Colonic mucosa (tissue), 4 donors: ENCODE measurements at regions not wholly inside any gene's neighbourhood (a gene's known extent, or its start where the extent isn't known, plus 50 kb on each side); places are given as distances from the start of the nearest gene placed in this dataset.
"Not testable (repeated sequence)": the region's sequence is repeated elsewhere in the genome, so short reads cannot be mapped to it uniquely, and the experiment has no call there.

Source experiments
- DNase-seq: peaks from one replicate; pipeline ENCODE4 v3.0.0-alpha.2; 2020
- H3K27ac ChIP-seq: fragments of 200-600 bp; one replicate; pipeline ENCODE4 v1.8.0; 2021
- H3K27me3 ChIP-seq: fragments of 200-600 bp; one replicate; pipeline ENCODE4 v1.8.0; 2021
- H3K36me3 ChIP-seq: fragments of 200-600 bp; one replicate; pipeline ENCODE4 v1.8.0; 2021
- H3K4me1 ChIP-seq: fragments of 200-600 bp; one replicate; pipeline ENCODE4 v1.8.0; 2021; ENCODE audit warnings: mild to moderate bottlenecking
- H3K4me3 ChIP-seq: fragments of 200-600 bp; one replicate; pipeline ENCODE4 v1.8.0; 2021
- H3K9ac ChIP-seq, 2 donors: one replicate each; pipeline ENCODE4 v1.7.0; 2013; ENCODE audit warnings: control low read depth in 2 of 2, low read depth in 2 of 2, low read length in 2 of 2
- H3K9me3 ChIP-seq: fragments of 200-600 bp; one replicate; pipeline ENCODE4 v1.8.0; 2021
- intact Hi-C: fragments of 100-400 bp; cut with DNase I; formaldehyde crosslinking; loops from one replicate; pipeline ENCODE4 v1.14.1; 2022
- TF ChIP-seq, protein P1 (sequence below): fragments of 200-600 bp; IDR thresholded peaks from one replicate; pipeline ENCODE4 v1.8.0; 2022; ENCODE audit warnings: antibody characterized with exemption, mild to moderate bottlenecking
- donor health status: healthy.
- donor health status: DM: no; HTN: no; CAD: no.
- donor health status: DM: no; HTN: no; CAD: no.

DNA sequence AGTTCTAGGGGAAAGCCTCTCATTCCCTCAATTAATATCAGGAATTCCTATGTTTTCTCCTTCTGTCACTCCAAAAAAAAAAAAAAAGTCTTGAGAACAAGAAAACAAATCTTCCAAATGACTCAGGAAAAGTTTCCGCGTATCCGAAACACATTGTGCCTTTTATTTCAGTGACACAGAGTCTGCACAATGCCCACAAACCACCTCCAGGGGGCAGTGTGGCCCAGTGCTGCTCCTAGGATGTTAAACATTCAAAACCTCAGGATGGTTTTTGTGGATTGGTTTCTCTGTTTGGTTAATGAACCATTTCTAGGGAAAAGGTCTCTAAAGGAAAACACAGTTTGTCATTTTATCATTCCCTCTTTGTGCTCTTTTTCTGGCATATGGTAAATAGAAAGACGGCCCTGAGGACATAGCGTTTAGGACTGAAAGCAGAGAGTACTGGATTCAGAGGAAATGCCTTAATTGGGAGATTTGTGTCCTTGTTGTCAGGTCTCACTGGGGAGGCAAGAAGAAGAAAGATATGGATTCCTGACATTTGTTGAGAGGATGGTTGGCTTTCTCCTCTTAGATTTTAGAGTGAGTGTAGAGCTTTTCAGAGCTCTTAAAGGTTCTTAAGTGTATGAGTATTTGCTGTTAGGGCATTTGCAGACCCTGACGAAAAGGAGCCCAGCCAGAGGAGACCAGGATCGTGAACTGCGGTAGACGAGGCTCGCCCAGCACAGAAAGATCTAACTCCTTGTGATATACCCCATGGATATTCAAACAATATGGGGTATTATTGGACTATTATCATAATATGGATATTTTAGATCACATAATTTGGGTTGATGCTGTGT, 65.7 kb upstream of the MAP9 start:
- TF ChIP-seq, protein P1, sequence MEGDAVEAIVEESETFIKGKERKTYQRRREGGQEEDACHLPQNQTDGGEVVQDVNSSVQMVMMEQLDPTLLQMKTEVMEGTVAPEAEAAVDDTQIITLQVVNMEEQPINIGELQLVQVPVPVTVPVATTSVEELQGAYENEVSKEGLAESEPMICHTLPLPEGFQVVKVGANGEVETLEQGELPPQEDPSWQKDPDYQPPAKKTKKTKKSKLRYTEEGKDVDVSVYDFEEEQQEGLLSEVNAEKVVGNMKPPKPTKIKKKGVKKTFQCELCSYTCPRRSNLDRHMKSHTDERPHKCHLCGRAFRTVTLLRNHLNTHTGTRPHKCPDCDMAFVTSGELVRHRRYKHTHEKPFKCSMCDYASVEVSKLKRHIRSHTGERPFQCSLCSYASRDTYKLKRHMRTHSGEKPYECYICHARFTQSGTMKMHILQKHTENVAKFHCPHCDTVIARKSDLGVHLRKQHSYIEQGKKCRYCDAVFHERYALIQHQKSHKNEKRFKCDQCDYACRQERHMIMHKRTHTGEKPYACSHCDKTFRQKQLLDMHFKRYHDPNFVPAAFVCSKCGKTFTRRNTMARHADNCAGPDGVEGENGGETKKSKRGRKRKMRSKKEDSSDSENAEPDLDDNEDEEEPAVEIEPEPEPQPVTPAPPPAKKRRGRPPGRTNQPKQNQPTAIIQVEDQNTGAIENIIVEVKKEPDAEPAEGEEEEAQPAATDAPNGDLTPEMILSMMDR: peak; percentile 97
- DNase-seq: peak; percentile 79
- intact Hi-C loops: loop anchor here (5.0 to 10.0 kb wide), 2 partner anchors 345 to 512 kb away; partner anchors contain the start of gene CTSO
- H3K36me3 ChIP-seq: no peaks in the 10 kb centered on the region
- no peak overlapping the region for H3K27ac ChIP-seq
- no peak overlapping the region for H3K9ac ChIP-seq
- H3K4me3 ChIP-seq: no peak overlapping the region
- H3K27me3 ChIP-seq: no peaks in the 10 kb centered on the region
- H3K4me1 ChIP-seq: no peaks in the 10 kb centered on the region
- no peaks in the 10 kb centered on the region for H3K9me3 ChIP-seq

DNA sequence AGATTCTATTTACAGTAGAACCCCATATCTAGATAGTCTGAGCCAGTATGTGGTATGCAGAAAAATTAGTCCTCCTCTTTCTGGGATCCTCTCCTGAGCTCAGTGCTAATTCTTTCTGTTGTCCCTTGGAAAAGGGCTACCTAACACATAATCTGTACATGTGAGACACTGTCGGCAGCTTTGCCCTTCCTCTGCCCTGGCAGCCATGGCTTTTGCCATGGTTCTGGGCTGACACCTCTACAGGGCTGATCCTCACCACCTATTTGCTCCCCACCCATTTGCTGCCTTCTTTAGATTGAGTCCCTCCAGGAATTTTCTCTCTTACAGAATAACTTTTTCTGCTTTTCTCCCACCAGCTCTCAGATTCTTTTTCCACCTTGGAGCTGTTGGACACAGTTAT, 64.7 kb upstream of the MAP9 start:
- no peak for DNase-seq
- Histone ChIP-seq H3K4me3 (no peak overlapping the region), H3K27me3 (no peaks in the 10 kb centered on the region), H3K36me3 (no peaks in the 10 kb centered on the region), H3K4me1 (no peaks in the 10 kb centered on the region), H3K9ac (no peak overlapping the region), H3K9me3 (no peaks in the 10 kb centered on the region), H3K27ac (no peak overlapping the region)
- TF ChIP-seq, protein P1: no peak
- intact Hi-C loops: loop anchor here (5.0 to 10.0 kb wide), 2 partner anchors 346 to 513 kb away; partner anchors contain the start of gene CTSO

DNA sequence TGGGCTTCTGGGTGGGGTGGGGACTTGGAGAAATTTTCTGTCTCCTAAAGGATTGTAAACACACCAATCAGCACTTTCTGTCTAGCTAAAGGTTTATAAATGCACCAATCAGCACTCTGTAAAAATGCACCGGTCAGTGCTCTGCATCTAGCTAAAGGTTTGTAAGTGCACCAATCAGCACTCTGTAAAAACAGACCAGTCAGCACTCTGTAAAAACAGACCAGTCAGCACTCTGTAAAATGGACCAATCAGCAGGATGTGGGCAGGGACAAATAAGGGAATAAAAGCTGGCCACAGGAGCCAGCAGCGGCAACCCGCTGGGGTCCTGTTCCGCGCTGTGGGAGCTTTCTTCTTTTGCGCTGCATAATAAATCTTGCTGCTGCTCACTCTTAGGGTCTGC, 63.0 kb upstream of the MAP9 start:
- intact Hi-C loops: loop anchor here (5.0 to 10.0 kb wide), 2 partner anchors 348 to 515 kb away; partner anchors contain the start of gene CTSO
- H3K9me3 ChIP-seq, H3K4me1 ChIP-seq, H3K36me3 ChIP-seq, H3K27me3 ChIP-seq, H3K4me3 ChIP-seq, H3K27ac ChIP-seq, DNase-seq, H3K9ac ChIP-seq: not testable (repeated sequence)

DNA sequence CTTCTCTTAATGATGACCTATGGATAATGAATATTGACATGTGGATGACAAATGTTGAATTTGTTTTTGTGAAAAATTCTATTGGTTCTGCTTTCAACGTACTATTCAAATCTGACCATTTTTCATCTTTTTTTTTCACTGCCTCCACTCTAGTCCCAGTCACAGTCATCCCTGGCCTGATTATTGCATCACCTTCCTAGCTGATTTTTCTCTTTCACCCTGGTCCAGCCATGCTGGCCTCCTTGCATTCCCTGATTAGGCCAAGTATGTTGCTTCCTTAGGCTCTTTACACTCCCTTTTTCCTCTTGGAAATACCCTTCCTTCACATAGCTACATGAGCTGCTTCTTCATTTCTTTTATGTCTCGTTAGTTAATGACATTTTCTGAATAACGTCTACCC, 58.1 kb upstream of the MAP9 start:
- TF ChIP-seq, protein P1: no peak
- Histone ChIP-seq H3K9me3 (no peaks in the 10 kb centered on the region), H3K27ac (no peak overlapping the region), H3K4me3 (no peak overlapping the region), H3K4me1 (no peaks in the 10 kb centered on the region), H3K9ac (no peak overlapping the region), H3K27me3 (no peaks in the 10 kb centered on the region), H3K36me3 (no peaks in the 10 kb centered on the region)
- intact Hi-C loops: no loop called here
- DNase-seq: no peak

DNA sequence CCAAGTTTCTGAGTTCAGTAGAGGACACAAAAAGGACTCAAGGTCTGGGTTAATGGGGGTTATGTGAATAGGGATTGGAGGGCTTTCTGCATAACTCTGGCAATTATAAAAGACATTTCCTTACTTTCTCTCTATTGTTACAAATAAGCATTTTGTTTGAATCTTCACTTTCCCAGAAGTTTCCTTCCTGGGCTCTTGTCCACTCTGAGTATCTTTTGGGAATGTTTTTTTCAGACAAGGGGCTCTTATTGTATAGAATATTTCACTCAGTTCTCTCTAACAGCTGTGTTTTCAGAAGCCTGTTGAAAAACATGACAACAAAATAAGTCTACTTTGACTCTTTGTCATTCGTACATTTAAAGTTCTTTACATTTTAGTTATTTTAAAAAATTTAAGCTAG, 57.6 kb upstream of the MAP9 start:
- no peak for DNase-seq
- intact Hi-C loops: no loop called here

More for the DNA sequence above, 57.6 kb upstream of the MAP9 start:
- Histone ChIP-seq H3K27ac (no peak overlapping the region), H3K36me3 (no peaks in the 10 kb centered on the region), H3K4me1 (no peaks in the 10 kb centered on the region), H3K4me3 (no peak overlapping the region), H3K9me3 (no peaks in the 10 kb centered on the region), H3K9ac (no peak overlapping the region), H3K27me3 (no peaks in the 10 kb centered on the region)
- TF ChIP-seq, protein P1: no peak
